Fibroblast of lung (primary cell): ENCODE measurements at regions not wholly inside any gene's neighbourhood (a gene's known extent, or its start where the extent isn't known, plus 50 kb on each side); places are given as distances from the start of the nearest gene placed in this dataset.

Experiments
- DNase-seq, 2 donors: peaks; one replicate each; pipeline versions ENCODE4 v3.0.0 to v3.0.0-alpha.2; 2010; ENCODE audit warnings: low read depth in 2 of 2
- H2AFZ ChIP-seq: 2 replicates; pipeline ENCODE4 v1.5.1; 2012; ENCODE audit warnings: low read length, control low read depth, inconsistent platforms
- H3K27ac ChIP-seq: 2 replicates; pipeline ENCODE4 v1.5.1; 2011; ENCODE audit warnings: low read length, control low read depth; ENCODE audit not compliant: insufficient read depth
- H3K27me3 ChIP-seq: 2 replicates; pipeline ENCODE4 v1.5.1; 2011; ENCODE audit warnings: mild to moderate bottlenecking, low read length; ENCODE audit not compliant: control insufficient read depth, insufficient read depth
- H3K36me3 ChIP-seq: 2 replicates; pipeline ENCODE4 v1.5.1; 2011; ENCODE audit warnings: low read length; ENCODE audit not compliant: control insufficient read depth, insufficient read depth
- H3K4me1 ChIP-seq: 2 replicates; pipeline ENCODE4 v1.5.1; 2011; ENCODE audit warnings: low read length; ENCODE audit not compliant: control insufficient read depth, insufficient read depth; ENCODE audit errors: extremely low read depth
- H3K4me2 ChIP-seq: 2 replicates; pipeline ENCODE4 v1.5.1; 2011; ENCODE audit warnings: low read length, control low read depth; ENCODE audit not compliant: insufficient read depth; ENCODE audit errors: extremely low read depth
- H3K4me3 ChIP-seq, 4 experiments: fragments of 200-600 bp in 1 of 4; sonication (generic) in 1 of 4; replicated peaks in 1 of 4; 2 replicates each; pipeline ENCODE4 v1.5.1; 2011 to 2016; ENCODE audit warnings: low read length in 4 of 4, low read depth in 3 of 4, mild to moderate bottlenecking in 3 of 4, control low read depth in 2 of 4, inconsistent platforms in 1 of 4, mixed read lengths in 1 of 4; ENCODE audit not compliant: insufficient read depth in 1 of 4; ENCODE audit errors: control extremely low read depth in 1 of 4
- H3K79me2 ChIP-seq: 2 replicates; pipeline ENCODE4 v1.5.1; 2012; ENCODE audit warnings: mild to moderate bottlenecking, low read length, inconsistent platforms; ENCODE audit not compliant: control insufficient read depth, insufficient read depth
- H3K9ac ChIP-seq: 2 replicates; pipeline ENCODE4 v1.5.1; 2011; ENCODE audit warnings: mild to moderate bottlenecking, low read length, control low read depth; ENCODE audit not compliant: insufficient read depth
- H3K9me3 ChIP-seq: 2 replicates; pipeline ENCODE4 v1.5.1; 2012; ENCODE audit warnings: low read depth, low read length; ENCODE audit not compliant: control insufficient read depth, insufficient read depth
- H4K20me1 ChIP-seq: 2 replicates; pipeline ENCODE4 v1.5.1; 2011; ENCODE audit warnings: low read length; ENCODE audit not compliant: control insufficient read depth, insufficient read depth; ENCODE audit errors: extremely low read depth
- CTCF ChIP-seq, 2 donors: IDR thresholded peaks in 1 of 2; conservative IDR thresholded peaks in 1 of 2; 1 replicate in 1 of 2; 2 replicates in 1 of 2; pipeline ENCODE4 v1.5.1; 2011 to 2012; ENCODE audit warnings: low read length in 2 of 2, control low read depth in 1 of 2, inconsistent platforms in 1 of 2, low read depth in 1 of 2, mild to moderate bottlenecking in 1 of 2
- EZH2 ChIP-seq: IDR thresholded peaks from 2 replicates; pipeline ENCODE4 v1.5.1; 2012; ENCODE audit warnings: low read length, control low read depth, mild to moderate bottlenecking; ENCODE audit errors: missing control alignments

- Histone ChIP-seq H4K20me1 (no peaks in the 10 kb centered on the region), H3K79me2 (no peaks in the 10 kb centered on the region), H3K9ac (no peak overlapping the region), H3K9me3 (no peaks in the 10 kb centered on the region), H3K27ac (no peak overlapping the region), H2AFZ (no peak overlapping the region), H3K36me3 (no peaks in the 10 kb centered on the region), H3K4me2 (no peak overlapping the region), H3K27me3 (no peaks in the 10 kb centered on the region), H3K4me3 (no peak overlapping the region), H3K4me1 (no peaks in the 10 kb centered on the region)
- no peak for TF ChIP-seq EZH2
- no peak for TF ChIP-seq CTCF (conservative IDR thresholded peaks at IDR 0.05 in 1 of 2, IDR thresholded peaks at IDR 0.05 in 1 of 2; ENCODE audit: low read depth in 1 of 2, low read length in 2 of 2)
- no peak for DNase-seq
These were observed 244.9 kb downstream of the SEMA3D start for GRCh38 chr7:84941936-84942335.

DNA sequence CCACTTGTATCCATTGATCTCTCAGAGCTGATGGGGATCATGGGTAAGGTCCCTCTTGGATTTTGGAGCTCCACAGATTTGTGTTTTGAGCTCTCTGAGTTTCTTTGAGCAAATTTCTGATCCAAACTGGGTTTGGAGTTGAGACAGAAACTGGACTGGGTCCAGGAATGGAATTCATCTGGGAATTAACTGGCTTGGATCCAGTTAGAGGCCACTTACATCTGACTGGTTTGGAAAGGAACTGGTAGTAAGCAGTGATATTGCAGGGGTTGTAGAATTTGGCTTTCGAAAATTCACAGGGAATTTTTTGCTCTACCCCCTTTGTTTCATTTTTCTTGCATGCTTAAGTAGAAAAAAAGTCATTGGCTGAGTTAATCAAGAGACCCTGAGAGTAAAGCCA, 245.6 kb downstream of the SEMA3D start:
- H3K4me3 ChIP-seq, result no peak overlapping the region
- H3K4me1 ChIP-seq, result no peaks in the 10 kb centered on the region
- TF ChIP-seq CTCF (conservative IDR thresholded peaks at IDR 0.05 in 1 of 2, IDR thresholded peaks at IDR 0.05 in 1 of 2; ENCODE audit: low read depth in 1 of 2, low read length in 2 of 2), result no peak
- no peak for TF ChIP-seq EZH2
- H2AFZ ChIP-seq, result no peak overlapping the region
- H3K79me2 ChIP-seq, result no peaks in the 10 kb centered on the region
- no peaks in the 10 kb centered on the region for H3K27me3 ChIP-seq
- no peaks in the 10 kb centered on the region for H4K20me1 ChIP-seq
- H3K27ac ChIP-seq, result no peak overlapping the region
- DNase-seq, result peak in 1 of 2 donors; percentile 17
- H3K9ac ChIP-seq, result no peak overlapping the region
- no peak overlapping the region for H3K4me2 ChIP-seq
- H3K9me3 ChIP-seq, result no peaks in the 10 kb centered on the region
- no peaks in the 10 kb centered on the region for H3K36me3 ChIP-seq

DNA sequence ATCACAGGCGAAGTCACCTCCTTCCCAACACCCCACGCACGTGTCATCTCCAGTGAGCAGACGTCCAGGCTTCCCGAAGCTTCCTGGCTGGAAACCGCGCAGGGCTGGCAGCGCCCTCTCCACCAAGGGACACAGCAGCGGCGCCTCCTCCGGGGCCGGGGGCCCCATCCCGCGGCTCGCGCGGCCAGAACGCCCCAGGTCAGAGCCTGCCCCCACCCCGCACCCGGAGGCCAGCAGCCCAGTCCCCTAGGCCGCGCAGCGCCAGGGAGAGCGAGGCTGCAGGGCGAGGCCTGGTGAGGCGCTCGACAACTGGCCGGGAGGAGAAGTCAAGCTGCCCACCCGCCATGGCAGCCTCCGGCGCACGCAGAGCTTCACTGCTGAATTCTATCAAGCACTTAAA, 247.0 kb downstream of the SEMA3D start:
- H4K20me1 ChIP-seq, result no peaks in the 10 kb centered on the region
- TF ChIP-seq CTCF (conservative IDR thresholded peaks at IDR 0.05 in 1 of 2, IDR thresholded peaks at IDR 0.05 in 1 of 2; ENCODE audit: low read depth in 1 of 2, low read length in 2 of 2), result no peak
- TF ChIP-seq EZH2, result no peak
- H3K9me3 ChIP-seq, result no peaks in the 10 kb centered on the region
- DNase-seq, result no peak
- H2AFZ ChIP-seq, result no peak overlapping the region
- H3K27ac ChIP-seq, result no peak overlapping the region
- no peaks in the 10 kb centered on the region for H3K36me3 ChIP-seq
- H3K4me1 ChIP-seq, result no peaks in the 10 kb centered on the region
- H3K4me2 ChIP-seq, result no peak overlapping the region
- H3K79me2 ChIP-seq, result no peaks in the 10 kb centered on the region
- peak overlapping the region in 1 of 4 experiments; percentile 28 for H3K4me3 ChIP-seq
- H3K27me3 ChIP-seq, result no peaks in the 10 kb centered on the region
- no peak overlapping the region for H3K9ac ChIP-seq
